Mammary epithelial cell (primary cell): ENCODE measurements at regions not wholly inside any gene's neighbourhood (a gene's known extent, or its start where the extent isn't known, plus 50 kb on each side); places are given as distances from the start of the nearest gene placed in this dataset.
"Not testable (repeated sequence)": the region's sequence is repeated elsewhere in the genome, so short reads cannot be mapped to it uniquely, and the experiment has no call there.

Experiments used
- EZH2 ChIP-seq: IDR thresholded peaks from 2 replicates; pipeline ENCODE4 v1.6.1; 2012; ENCODE audit warnings: low read length, inconsistent platforms, borderline replicate concordance
- TF ChIP-seq, protein P1 (sequence below), 2 donors: IDR thresholded peaks in 1 of 2; conservative IDR thresholded peaks in 1 of 2; 2 replicates each; pipeline ENCODE4 v1.5.1; 2011 to 2012; ENCODE audit warnings: inconsistent platforms in 2 of 2, low read length in 2 of 2, mild to moderate bottlenecking in 2 of 2, control low read depth in 1 of 2, low read depth in 1 of 2; ENCODE audit not compliant: insufficient read depth in 1 of 2; ENCODE audit errors: extremely low read depth in 1 of 2

DNA sequence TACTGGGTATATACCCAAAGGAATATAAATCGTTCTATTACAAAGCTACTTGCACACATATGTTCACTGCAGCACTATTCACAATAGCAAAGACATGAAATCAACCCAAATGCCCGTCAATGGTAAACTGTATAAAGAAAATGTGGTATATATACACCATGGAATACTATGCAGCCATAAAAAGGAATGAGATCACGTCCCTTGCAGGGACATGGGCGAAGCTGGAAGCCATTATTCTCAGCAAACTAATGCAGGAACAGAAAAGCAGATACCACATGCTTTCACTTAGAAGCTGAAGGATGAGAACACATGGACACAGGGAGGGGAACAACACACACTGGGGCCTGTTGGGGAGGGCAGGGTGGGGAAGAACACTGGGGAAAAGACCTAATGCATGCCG is 1740.0 kb upstream of the RAG2 start:
- TF ChIP-seq, protein P1, sequence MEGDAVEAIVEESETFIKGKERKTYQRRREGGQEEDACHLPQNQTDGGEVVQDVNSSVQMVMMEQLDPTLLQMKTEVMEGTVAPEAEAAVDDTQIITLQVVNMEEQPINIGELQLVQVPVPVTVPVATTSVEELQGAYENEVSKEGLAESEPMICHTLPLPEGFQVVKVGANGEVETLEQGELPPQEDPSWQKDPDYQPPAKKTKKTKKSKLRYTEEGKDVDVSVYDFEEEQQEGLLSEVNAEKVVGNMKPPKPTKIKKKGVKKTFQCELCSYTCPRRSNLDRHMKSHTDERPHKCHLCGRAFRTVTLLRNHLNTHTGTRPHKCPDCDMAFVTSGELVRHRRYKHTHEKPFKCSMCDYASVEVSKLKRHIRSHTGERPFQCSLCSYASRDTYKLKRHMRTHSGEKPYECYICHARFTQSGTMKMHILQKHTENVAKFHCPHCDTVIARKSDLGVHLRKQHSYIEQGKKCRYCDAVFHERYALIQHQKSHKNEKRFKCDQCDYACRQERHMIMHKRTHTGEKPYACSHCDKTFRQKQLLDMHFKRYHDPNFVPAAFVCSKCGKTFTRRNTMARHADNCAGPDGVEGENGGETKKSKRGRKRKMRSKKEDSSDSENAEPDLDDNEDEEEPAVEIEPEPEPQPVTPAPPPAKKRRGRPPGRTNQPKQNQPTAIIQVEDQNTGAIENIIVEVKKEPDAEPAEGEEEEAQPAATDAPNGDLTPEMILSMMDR (conservative IDR thresholded peaks at IDR 0.05 in 1 of 2, IDR thresholded peaks at IDR 0.05 in 1 of 2; ENCODE audit: extremely low read depth in 1 of 2, insufficient read depth in 1 of 2, low read depth in 1 of 2, low read length in 2 of 2) = not testable (repeated sequence)
- TF ChIP-seq EZH2 = not testable (repeated sequence)
